ENCODE measurements at regions not wholly inside any gene's neighbourhood (a gene's known extent, or its start where the extent isn't known, plus 50 kb on each side); places are given as distances from the start of the nearest gene placed in this dataset.

DNA sequence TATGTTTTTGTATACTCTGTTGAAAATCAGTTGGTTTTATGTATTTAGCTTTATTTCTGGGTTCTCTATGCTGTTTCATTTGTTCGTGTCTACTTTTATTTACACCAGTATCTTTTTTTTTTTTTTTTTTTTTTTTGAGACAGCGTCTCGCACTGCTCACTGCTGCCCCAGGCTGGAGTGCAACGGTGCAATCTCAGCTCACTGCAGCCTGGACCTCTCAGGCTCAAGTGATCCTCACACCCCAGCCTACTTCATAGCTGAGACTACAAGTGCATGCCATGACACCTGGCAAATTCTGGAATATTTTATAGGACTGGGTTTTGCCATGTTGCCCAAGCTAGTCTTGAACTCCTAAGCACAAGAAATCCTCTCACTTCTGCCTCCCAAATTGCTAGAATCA is 869.4 kb upstream of the CDH6 start:
- TF ChIP-seq POLR2AphosphoS5 (IDR thresholded peaks at IDR 0.05; ENCODE audit: low read depth) (no peak), SPI1 (IDR thresholded peaks at IDR 0.05; ENCODE audit: borderline replicate concordance, low read depth) (no peak), GABPA (IDR thresholded peaks at IDR 0.05; ENCODE audit: low read depth) (no peak)
- TF ChIP-seq, protein P1, sequence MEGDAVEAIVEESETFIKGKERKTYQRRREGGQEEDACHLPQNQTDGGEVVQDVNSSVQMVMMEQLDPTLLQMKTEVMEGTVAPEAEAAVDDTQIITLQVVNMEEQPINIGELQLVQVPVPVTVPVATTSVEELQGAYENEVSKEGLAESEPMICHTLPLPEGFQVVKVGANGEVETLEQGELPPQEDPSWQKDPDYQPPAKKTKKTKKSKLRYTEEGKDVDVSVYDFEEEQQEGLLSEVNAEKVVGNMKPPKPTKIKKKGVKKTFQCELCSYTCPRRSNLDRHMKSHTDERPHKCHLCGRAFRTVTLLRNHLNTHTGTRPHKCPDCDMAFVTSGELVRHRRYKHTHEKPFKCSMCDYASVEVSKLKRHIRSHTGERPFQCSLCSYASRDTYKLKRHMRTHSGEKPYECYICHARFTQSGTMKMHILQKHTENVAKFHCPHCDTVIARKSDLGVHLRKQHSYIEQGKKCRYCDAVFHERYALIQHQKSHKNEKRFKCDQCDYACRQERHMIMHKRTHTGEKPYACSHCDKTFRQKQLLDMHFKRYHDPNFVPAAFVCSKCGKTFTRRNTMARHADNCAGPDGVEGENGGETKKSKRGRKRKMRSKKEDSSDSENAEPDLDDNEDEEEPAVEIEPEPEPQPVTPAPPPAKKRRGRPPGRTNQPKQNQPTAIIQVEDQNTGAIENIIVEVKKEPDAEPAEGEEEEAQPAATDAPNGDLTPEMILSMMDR (IDR thresholded peaks at IDR 0.05; ENCODE audit: insufficient read depth, low read length): no peak
- TF ChIP-seq, protein P2, sequence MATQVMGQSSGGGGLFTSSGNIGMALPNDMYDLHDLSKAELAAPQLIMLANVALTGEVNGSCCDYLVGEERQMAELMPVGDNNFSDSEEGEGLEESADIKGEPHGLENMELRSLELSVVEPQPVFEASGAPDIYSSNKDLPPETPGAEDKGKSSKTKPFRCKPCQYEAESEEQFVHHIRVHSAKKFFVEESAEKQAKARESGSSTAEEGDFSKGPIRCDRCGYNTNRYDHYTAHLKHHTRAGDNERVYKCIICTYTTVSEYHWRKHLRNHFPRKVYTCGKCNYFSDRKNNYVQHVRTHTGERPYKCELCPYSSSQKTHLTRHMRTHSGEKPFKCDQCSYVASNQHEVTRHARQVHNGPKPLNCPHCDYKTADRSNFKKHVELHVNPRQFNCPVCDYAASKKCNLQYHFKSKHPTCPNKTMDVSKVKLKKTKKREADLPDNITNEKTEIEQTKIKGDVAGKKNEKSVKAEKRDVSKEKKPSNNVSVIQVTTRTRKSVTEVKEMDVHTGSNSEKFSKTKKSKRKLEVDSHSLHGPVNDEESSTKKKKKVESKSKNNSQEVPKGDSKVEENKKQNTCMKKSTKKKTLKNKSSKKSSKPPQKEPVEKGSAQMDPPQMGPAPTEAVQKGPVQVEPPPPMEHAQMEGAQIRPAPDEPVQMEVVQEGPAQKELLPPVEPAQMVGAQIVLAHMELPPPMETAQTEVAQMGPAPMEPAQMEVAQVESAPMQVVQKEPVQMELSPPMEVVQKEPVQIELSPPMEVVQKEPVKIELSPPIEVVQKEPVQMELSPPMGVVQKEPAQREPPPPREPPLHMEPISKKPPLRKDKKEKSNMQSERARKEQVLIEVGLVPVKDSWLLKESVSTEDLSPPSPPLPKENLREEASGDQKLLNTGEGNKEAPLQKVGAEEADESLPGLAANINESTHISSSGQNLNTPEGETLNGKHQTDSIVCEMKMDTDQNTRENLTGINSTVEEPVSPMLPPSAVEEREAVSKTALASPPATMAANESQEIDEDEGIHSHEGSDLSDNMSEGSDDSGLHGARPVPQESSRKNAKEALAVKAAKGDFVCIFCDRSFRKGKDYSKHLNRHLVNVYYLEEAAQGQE (IDR thresholded peaks at IDR 0.05; ENCODE audit: insufficient replicate concordance, low read depth): no peak
- H3K27ac ChIP-seq (replicated peaks): no peak overlapping the region
- no peaks in the 10 kb centered on the region for H3K27me3 ChIP-seq (ENCODE audit: insufficient read depth, poor library complexity, severe bottlenecking)
- no peak for DNase-seq (ENCODE audit: low read depth in 1 of 2, low spot score in 1 of 2)
- no peak overlapping the region for H3K4me3 ChIP-seq (replicated peaks; ENCODE audit: insufficient read depth, low read length)

DNA sequence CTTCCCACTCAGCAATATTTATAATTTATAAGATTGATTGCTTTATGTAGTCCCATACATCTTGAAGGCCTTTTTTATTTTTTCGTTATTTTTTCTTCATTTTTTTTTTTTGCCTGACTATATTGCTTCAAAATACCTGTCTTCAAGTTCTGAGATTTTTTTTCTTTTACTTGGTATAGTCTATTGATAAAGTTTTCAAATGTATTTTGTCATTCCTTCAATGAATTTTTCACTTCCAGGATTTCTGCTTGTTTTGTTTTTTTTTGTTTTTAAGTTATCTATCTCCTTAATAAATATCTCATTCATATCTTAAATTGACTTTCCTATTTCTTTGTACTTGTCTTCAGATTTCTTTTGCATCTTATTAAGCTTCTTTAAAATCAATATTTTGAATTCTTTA is 905.6 kb upstream of the CDH6 start:
- DNase-seq (ENCODE audit: low read depth in 1 of 2, low spot score in 1 of 2): no peak
- Histone ChIP-seq H3K4me3 (replicated peaks; ENCODE audit: insufficient read depth, low read length) (no peak overlapping the region), H3K27ac (replicated peaks) (no peak overlapping the region), H3K27me3 (ENCODE audit: insufficient read depth, poor library complexity, severe bottlenecking) (no peaks in the 10 kb centered on the region)
- TF ChIP-seq POLR2AphosphoS5 (IDR thresholded peaks at IDR 0.05; ENCODE audit: low read depth): no peak

DNA sequence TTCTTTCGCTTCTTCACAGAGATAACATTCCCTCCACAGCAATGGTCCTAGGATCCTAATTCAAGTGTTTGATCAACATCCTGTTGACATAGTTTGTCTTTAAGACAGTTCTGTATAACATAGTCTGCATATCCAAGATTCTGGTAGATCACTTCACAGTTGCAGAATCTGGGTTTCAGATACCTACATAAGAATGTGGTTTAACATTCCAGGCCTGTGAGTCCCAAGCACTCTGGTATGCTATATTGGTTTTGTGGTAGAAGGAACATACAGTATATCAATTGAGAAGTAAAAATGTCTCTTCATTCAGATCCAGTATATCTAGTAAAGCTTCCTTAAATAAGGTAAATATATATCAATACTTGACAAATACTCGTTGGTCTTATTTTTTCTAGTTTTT is 914.2 kb upstream of the CDH6 start:
- H3K4me3 ChIP-seq (replicated peaks; ENCODE audit: insufficient read depth, low read length): no peak overlapping the region
- H3K27ac ChIP-seq (replicated peaks): no peak overlapping the region
- no peak for DNase-seq (ENCODE audit: low read depth in 1 of 2, low spot score in 1 of 2)
- no peaks in the 10 kb centered on the region for H3K27me3 ChIP-seq (ENCODE audit: insufficient read depth, poor library complexity, severe bottlenecking)
- TF ChIP-seq, protein P1 (IDR thresholded peaks at IDR 0.05; ENCODE audit: insufficient read depth, low read length): no peak
- no peak for TF ChIP-seq POLR2AphosphoS5 (IDR thresholded peaks at IDR 0.05; ENCODE audit: low read depth)
- TF ChIP-seq, protein P2 (IDR thresholded peaks at IDR 0.05; ENCODE audit: insufficient replicate concordance, low read depth): no peak
- no peak for TF ChIP-seq SPI1 (IDR thresholded peaks at IDR 0.05; ENCODE audit: borderline replicate concordance, low read depth)
- TF ChIP-seq GABPA (IDR thresholded peaks at IDR 0.05; ENCODE audit: low read depth): no peak

DNA sequence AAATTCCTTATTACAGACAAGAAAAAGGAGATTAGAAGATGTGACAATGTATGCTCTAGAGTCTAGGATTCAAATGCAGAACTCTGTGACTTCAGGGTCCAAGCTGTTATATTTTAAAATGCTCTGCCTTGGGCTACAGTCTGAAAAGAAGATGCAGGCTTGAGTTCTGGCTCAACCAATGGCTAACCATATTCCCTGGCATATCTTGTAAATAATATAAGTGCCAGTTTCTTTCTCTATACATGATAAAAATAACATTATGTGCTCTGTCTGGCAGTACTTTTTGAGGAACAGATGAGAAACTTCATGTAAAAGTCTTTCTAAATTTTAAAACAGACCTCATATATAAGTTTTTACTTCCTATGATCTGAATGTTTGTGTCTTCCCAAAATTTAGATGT is 926.5 kb upstream of the CDH6 start:
- no peaks in the 10 kb centered on the region for H3K27me3 ChIP-seq (ENCODE audit: insufficient read depth, poor library complexity, severe bottlenecking)
- TF ChIP-seq, protein P2 (IDR thresholded peaks at IDR 0.05; ENCODE audit: insufficient replicate concordance, low read depth): no peak
- TF ChIP-seq GABPA (IDR thresholded peaks at IDR 0.05; ENCODE audit: low read depth) (no peak), POLR2AphosphoS5 (IDR thresholded peaks at IDR 0.05; ENCODE audit: low read depth) (no peak), SPI1 (IDR thresholded peaks at IDR 0.05; ENCODE audit: borderline replicate concordance, low read depth) (no peak)
- TF ChIP-seq, protein P1 (IDR thresholded peaks at IDR 0.05; ENCODE audit: insufficient read depth, low read length): no peak
- H3K27ac ChIP-seq (replicated peaks): no peak overlapping the region
- no peak for DNase-seq (ENCODE audit: low read depth in 1 of 2, low spot score in 1 of 2)
- no peak overlapping the region for H3K4me3 ChIP-seq (replicated peaks; ENCODE audit: insufficient read depth, low read length)

Data from HL-60 (cell line).